HCT116 (cell line): ENCODE measurements at regions not wholly inside any gene's neighbourhood (a gene's known extent, or its start where the extent isn't known, plus 50 kb on each side); places are given as distances from the start of the nearest gene placed in this dataset.

Experiments used
- ATAC-seq: fragments of 200-7000 bp; cut with Tn5 transposase; 2 replicates; pipeline ENCODE4 v1.9.1; 2020; ENCODE audit warnings: mild to moderate bottlenecking, moderate library complexity
- BruUV-seq: library from RNA; stranded (reverse); fragments of 400-500 nt; replicated peaks from 2 replicates; lab custom pipeline; 2021; lab: Mats Ljungman, UMichigan
- CTCF ChIA-PET: fragments of 300-600 bp; sonication (Branson Sonifier 250); formaldehyde crosslinking; loops from one replicate; lab custom pipeline; 2021; ENCODE audit warnings: antibody characterized with exemption; lab: Charles Lee
- POLR2A ChIA-PET: fragments of 300-600, 350-600 bp; sonication (Branson Sonifier 250); formaldehyde crosslinking; loops from one replicate; lab custom pipeline; 2021; ENCODE audit warnings: antibody characterized with exemption; lab: Charles Lee
- RAD21 ChIA-PET, 2 experiments: fragments of 300-600 bp; sonication (Branson Sonifier 250); formaldehyde crosslinking; loops; one replicate each; lab custom pipeline; 2023; ENCODE audit warnings: low total read pairs in 2 of 2; ENCODE audit not compliant: uncharacterized antibody in 2 of 2, unreplicated experiment in 2 of 2, low non-redundant PET in 1 of 2; lab: Charles Lee
- DNase-seq: peaks from one replicate; pipeline ENCODE4 v3.0.0-alpha.2; 2010; ENCODE audit warnings: low read depth, low spot score
- H2AFZ ChIP-seq: fragments of 200-600 bp; shearing (Covaris generic), sonication (generic); 2 replicates; pipeline ENCODE4 v1.6.1; 2017; ENCODE audit warnings: low read depth, mixed run types, mixed read lengths, antibody characterized with exemption, low read length; ENCODE audit not compliant: poor library complexity, severe bottlenecking
- H3K27ac ChIP-seq: 2 replicates; pipeline ENCODE4 v1.5.1; 2012; ENCODE audit warnings: low read depth, low read length
- H3K27me3 ChIP-seq: fragments of 200-600 bp; sonication (generic); 2 replicates; pipeline ENCODE4 v1.6.1; 2016; ENCODE audit warnings: mixed run types, low read length, mixed read lengths; ENCODE audit not compliant: insufficient read depth
- H3K36me3 ChIP-seq, 2 experiments: fragments of 200-500 bp in 1 of 2; fragments of 200-600 bp in 1 of 2; sonication (Bioruptor generic) in 1 of 2; sonication (generic) in 1 of 2; 2 replicates each; pipeline versions ENCODE4 v1.5.1 to v1.6.1; 2014 to 2016; ENCODE audit warnings: low read length in 2 of 2, inconsistent platforms in 1 of 2, mixed read lengths in 1 of 2, mixed run types in 1 of 2; ENCODE audit not compliant: insufficient read depth in 2 of 2, control insufficient read depth in 1 of 2
- H3K4me1 ChIP-seq, 2 experiments: fragments of 200-600 bp in 1 of 2; sonication (generic) in 1 of 2; 2 replicates each; pipeline versions ENCODE4 v1.5.1 to v1.6.1; 2012 to 2017; ENCODE audit warnings: low read length in 2 of 2, inconsistent platforms in 1 of 2, mild to moderate bottlenecking in 1 of 2, mixed read lengths in 1 of 2, mixed run types in 1 of 2, moderate library complexity in 1 of 2; ENCODE audit not compliant: insufficient read depth in 2 of 2, control insufficient read depth in 1 of 2
- H3K4me2 ChIP-seq: fragments of 200-600 bp; sonication (generic); 2 replicates; pipeline ENCODE4 v1.6.1; 2017; ENCODE audit warnings: mixed run types, low read length, mixed read lengths
- H3K4me3 ChIP-seq, 2 experiments: fragments of 200-600 bp in 1 of 2; sonication (generic) in 1 of 2; replicated peaks in 1 of 2; 2 replicates each; pipeline ENCODE4 v1.5.1; 2011 to 2016; ENCODE audit warnings: low read length in 2 of 2, control low read depth in 1 of 2, low read depth in 1 of 2, mild to moderate bottlenecking in 1 of 2, mixed read lengths in 1 of 2, mixed run types in 1 of 2
- H3K79me2 ChIP-seq: fragments of 200-600 bp; sonication (generic); 2 replicates; pipeline ENCODE4 v1.6.1; 2017; ENCODE audit warnings: mild to moderate bottlenecking, mixed run types, low read length, moderate library complexity, mixed read lengths; ENCODE audit not compliant: insufficient read depth
- H3K9ac ChIP-seq: fragments of 200-600 bp; sonication (generic); 2 replicates; pipeline ENCODE4 v1.6.1; 2016; ENCODE audit warnings: low read length, mixed read lengths
- H3K9me2 ChIP-seq: fragments of 200-600 bp; sonication (generic), shearing (Covaris generic); 2 replicates; pipeline ENCODE4 v1.6.1; 2017; ENCODE audit warnings: mixed run types, mild to moderate bottlenecking, moderate library complexity; ENCODE audit not compliant: insufficient read depth
- H3K9me3 ChIP-seq, 2 experiments: fragments of 200-500 bp in 1 of 2; fragments of 200-600 bp in 1 of 2; sonication (Bioruptor generic) in 1 of 2; sonication (generic) in 1 of 2; 2 replicates each; pipeline ENCODE4 v1.6.1; 2014 to 2017; ENCODE audit warnings: low read length in 2 of 2, mixed read lengths in 2 of 2, inconsistent platforms in 1 of 2, low read depth in 1 of 2, mild to moderate bottlenecking in 1 of 2, mixed run types in 1 of 2, moderate library complexity in 1 of 2; ENCODE audit not compliant: control insufficient read depth in 1 of 2, insufficient read depth in 1 of 2
- H4K20me1 ChIP-seq: fragments of 200-600 bp; sonication (generic), shearing (Covaris generic); 2 replicates; pipeline ENCODE4 v1.6.1; 2017; ENCODE audit warnings: mixed run types, mild to moderate bottlenecking, moderate library complexity; ENCODE audit not compliant: insufficient read depth
- CBX3 ChIP-seq: IDR thresholded peaks from 2 replicates; pipeline ENCODE4 v1.6.1; 2012; ENCODE audit warnings: low read depth
- CEBPB ChIP-seq: IDR thresholded peaks from 2 replicates; pipeline ENCODE4 v1.6.1; 2012; ENCODE audit warnings: low read depth
- EGR1 ChIP-seq: IDR thresholded peaks from 2 replicates; pipeline ENCODE4 v1.6.1; 2012; ENCODE audit warnings: low read depth
- EZH2phosphoT487 ChIP-seq: fragments of 200-600 bp; IDR thresholded peaks from 2 replicates; pipeline ENCODE4 v1.6.1; 2018; ENCODE audit warnings: antibody characterized with exemption, borderline replicate concordance
- POLR2AphosphoS5 ChIP-seq: IDR thresholded peaks from 2 replicates; pipeline ENCODE4 v1.6.1; 2011; ENCODE audit warnings: mild to moderate bottlenecking, low read depth, low read length, moderate library complexity
- SIN3A ChIP-seq: IDR thresholded peaks from 2 replicates; pipeline ENCODE4 v1.6.1; 2012; ENCODE audit warnings: low read depth
- ZFX ChIP-seq: fragments of 450-650 bp; IDR thresholded peaks from 2 replicates; pipeline ENCODE4 v1.6.1; 2017
- intact Hi-C: fragments of 100-400 bp; cut with micrococcal nuclease; formaldehyde crosslinking; loops from 2 replicates; pipeline ENCODE4 v1.10.0; 2022
- TF ChIP-seq, protein P1 (sequence below): IDR thresholded peaks from 2 replicates; pipeline ENCODE4 v1.6.1; 2012

GRCh38 chr4:126123611-126124325, 809.0 kb downstream of the FAT4 start:
- H4K20me1 ChIP-seq = no peaks in the 10 kb centered on the region
- ATAC-seq = no peak
- no peak overlapping the region for H3K9ac ChIP-seq
- no peaks in the 10 kb centered on the region for H3K9me3 ChIP-seq
- no peak overlapping the region for H3K4me3 ChIP-seq
- TF ChIP-seq POLR2AphosphoS5 = no peak
- no peak for TF ChIP-seq EGR1
- no peak for TF ChIP-seq ZFX
- no peak for TF ChIP-seq CBX3
- TF ChIP-seq, protein P1, sequence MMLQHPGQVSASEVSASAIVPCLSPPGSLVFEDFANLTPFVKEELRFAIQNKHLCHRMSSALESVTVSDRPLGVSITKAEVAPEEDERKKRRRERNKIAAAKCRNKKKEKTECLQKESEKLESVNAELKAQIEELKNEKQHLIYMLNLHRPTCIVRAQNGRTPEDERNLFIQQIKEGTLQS = no peak
- no peak for TF ChIP-seq SIN3A
- H3K4me1 ChIP-seq = no peaks in the 10 kb centered on the region
- no peak overlapping the region for H3K4me2 ChIP-seq
- no peaks in the 10 kb centered on the region for H3K9me2 ChIP-seq
- ChIA-PET RAD21 (no interaction called here), CTCF (no interaction called here), POLR2A (no interaction called here)
- no peak overlapping the region for H3K27ac ChIP-seq
- DNase-seq = no peak
- no peak overlapping the region for H2AFZ ChIP-seq
- H3K36me3 ChIP-seq = no peaks in the 10 kb centered on the region
- no TSS peak for BruUV-seq
- intact Hi-C loops = no loop called here
- H3K79me2 ChIP-seq = no peaks in the 10 kb centered on the region
- no peaks in the 10 kb centered on the region for H3K27me3 ChIP-seq

- Histone ChIP-seq H3K36me3 (no peaks in the 10 kb centered on the region), H3K4me2 (no peak overlapping the region), H3K27me3 (no peaks in the 10 kb centered on the region), H3K4me1 (no peaks in the 10 kb centered on the region), H3K9ac (no peak overlapping the region), H3K27ac (no peak overlapping the region), H3K79me2 (no peaks in the 10 kb centered on the region), H3K4me3 (no peak overlapping the region), H2AFZ (no peak overlapping the region), H3K9me3 (no peaks in the 10 kb centered on the region), H3K9me2 (no peaks in the 10 kb centered on the region)
- BruUV-seq = no TSS peak
- ChIA-PET RAD21 (no interaction called here), POLR2A (no interaction called here)
- DNase-seq (no peak), ATAC-seq (no peak)
- intact Hi-C loops = no loop called here
- TF ChIP-seq CEBPB (no peak), EZH2phosphoT487 (no peak), POLR2AphosphoS5 (no peak), CBX3 (no peak)
- TF ChIP-seq, protein P1 = no peak
- TF ChIP-seq, all 23 proteins: peak for 0
- CTCF ChIA-PET = no interaction called here
- no peaks in the 10 kb centered on the region for H4K20me1 ChIP-seq
Measured at GRCh38 chr4:126124818-126125217, 810.1 kb downstream of the FAT4 start.
